HG03354 (cell line): ENCODE measurements at regions not wholly inside any gene's neighbourhood (a gene's known extent, or its start where the extent isn't known, plus 50 kb on each side); places are given as distances from the start of the nearest gene placed in this dataset.

Experiments
- ATAC-seq: cut with Tn5 transposase; IDR thresholded peaks from one replicate; pipeline ENCODE4 v1.9.1; 2021; ENCODE audit warnings: mild to moderate bottlenecking; ENCODE audit not compliant: unreplicated experiment, poor library complexity, severe bottlenecking

DNA sequence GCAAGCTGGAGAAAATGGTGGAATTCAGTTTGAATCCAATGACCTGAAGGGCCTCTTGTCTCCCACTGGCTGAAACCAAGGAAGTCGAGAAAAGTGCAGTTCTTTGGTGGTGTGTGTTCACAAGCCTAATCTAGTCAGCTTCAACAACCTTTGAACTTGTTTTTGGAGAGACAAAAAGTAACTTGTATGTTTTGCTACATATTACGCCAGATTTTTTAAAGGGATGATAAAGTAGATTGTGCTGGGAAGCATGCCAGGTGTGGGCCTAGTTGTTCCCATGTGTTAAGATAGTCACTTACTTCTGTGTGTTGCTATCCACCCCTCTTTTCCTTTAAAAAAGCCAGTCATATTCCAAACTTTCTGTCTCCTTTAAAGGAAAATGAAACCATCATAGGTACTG is 79.7 kb upstream of the FAM3C start:
- ATAC-seq = no peak

DNA sequence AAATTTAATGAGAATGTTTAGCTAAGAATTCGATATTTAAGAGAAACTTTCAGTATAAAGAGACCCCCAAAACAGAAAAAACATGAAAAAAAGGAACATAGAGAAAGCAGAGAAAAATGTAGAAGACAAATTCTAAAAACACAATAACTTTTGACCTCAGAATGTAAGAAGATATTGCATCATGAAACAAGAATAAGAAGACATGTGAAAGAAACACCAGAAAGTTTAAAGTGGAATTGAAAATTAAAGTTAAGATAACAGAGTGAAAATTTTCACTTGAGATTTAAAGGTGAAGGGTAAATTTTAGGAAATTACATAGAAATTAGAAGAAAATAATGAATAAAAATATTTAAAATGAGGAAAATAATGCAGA is 78.2 kb upstream of the FAM3C start:
- ATAC-seq = no peak

DNA sequence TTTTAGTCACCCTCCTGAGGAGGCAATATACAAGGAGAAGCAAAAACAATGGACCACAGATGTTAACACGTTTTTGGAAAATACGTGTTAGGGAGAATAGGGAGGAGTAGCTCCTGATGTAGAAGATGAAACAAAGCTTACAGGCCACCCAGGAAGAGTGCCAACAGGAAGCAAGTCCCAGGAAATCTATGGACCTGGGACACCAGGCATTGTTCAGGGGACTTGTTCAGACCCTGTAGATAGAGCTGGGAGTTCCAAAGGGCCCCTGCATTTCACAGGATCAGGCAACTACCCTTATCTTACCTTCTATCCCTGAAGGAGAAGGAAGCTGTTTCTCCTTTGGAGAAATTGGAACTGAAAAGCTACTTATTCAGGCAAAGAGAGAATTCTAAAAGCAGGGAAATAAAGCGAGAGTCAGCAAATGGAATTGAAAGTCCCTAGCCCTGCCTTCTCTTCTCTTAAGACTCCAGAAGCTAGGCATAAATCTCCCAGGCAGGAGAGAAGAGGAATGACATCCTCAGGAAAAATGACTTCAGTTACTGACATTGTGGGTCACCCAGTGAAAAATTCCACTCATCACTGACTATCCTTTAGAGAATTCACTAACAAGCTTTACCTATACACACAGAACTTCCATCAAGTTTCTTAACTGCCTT is 77.7 kb upstream of the FAM3C start:
- ATAC-seq = no peak

DNA sequence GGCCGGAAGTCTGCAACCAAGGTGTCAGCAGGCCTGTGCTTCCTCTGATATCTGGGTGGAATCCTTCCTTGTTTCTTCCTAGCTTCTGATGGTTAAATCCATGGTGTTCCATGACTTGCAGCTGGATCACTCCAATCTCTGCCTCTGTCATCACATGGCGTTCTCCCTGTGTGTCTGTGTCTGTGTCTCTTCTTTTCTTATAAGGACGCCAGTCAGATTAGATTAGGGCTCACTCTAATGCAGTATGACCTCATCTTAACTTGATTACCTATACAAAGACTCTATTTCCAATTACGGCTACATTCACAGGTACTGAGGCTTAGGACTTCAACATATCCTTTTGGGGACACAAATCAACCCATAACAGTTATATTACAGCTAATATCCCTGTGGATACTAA is 70.3 kb upstream of the FAM3C start:
- ATAC-seq = no peak

DNA sequence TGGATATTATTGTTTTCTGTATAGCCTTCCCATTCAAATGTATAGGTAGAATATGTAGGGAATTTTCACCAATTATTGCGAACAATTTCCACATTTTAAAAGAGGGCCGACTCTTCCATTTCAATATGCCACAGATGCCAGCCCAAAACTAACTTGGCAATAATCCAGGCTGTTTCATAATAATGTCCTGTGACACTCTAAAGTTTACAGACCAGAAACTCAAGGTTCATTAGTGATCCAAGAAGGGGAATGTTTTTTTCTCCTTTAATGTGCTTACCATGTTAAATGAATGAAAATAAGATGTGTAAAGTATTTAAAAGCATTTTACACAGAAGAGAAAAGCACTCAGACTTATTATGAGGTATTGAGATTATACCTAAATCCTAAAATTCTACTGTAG is 63.0 kb upstream of the FAM3C start:
- ATAC-seq = no peak

DNA sequence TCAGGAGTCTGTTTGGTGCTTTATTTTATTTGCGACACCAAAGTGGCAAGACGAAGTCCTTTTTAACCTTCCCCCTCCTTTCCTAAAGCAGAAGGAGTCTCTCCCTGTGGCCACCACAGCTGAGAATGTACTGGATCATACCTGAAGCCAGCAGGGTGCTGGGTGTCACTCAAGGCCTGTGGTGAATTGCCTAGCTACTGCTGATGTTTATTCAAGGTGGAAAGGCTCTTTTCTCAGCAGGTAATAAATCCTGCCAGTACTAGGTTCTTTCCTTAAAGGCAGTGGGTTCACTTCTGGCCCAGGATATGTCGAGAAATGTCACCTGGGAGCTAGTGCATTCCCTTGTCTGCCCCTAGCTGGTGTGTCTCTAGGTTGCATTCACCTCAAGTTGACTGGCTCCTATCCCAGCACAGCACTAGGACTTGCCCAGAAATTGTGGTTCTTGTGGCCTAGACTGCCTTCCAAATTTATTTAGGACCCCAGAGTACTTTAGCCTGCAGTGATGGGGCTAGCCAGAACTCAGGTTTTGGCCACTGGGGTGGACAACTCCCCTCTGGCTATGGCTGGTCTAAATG is 60.8 kb upstream of the FAM3C start:
- no peak for ATAC-seq

DNA sequence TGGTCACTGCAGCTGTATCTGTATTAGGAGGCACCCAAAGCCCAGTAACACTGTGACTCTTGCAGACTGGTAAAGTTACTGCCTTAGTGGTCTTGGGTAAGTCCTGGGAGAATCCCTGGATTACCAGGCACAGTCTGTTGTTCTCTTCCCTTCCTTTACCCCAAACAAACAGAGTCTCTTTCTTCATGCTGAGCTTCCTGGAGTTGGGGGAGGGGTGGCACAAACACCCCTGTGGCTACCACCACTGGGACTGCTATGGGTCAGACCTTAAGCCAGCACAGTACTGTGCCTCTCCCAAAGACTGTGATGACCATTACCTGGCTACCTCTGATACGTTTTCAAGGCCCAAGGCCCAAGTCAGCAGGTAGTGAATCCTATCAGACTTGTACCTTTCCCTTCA is 59.9 kb upstream of the FAM3C start:
- no peak for ATAC-seq

DNA sequence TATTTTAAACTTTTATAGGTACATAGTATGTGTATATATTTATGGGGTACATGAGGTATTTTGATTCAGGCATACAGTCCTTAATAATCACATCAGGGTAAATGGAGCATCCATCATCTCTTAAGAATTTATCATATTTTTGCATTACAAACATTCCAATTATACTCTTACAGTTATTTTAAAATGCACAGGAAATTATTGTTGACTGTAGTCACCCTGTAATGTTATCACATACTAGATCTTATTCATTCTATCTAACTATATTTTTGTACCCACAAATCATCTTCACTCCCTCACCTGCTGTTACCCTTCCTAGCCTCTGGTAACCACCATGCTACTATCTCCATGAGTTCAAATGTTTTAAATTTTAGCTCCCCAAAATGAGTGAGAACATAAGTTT is 56.3 kb upstream of the FAM3C start:
- no peak for ATAC-seq

DNA sequence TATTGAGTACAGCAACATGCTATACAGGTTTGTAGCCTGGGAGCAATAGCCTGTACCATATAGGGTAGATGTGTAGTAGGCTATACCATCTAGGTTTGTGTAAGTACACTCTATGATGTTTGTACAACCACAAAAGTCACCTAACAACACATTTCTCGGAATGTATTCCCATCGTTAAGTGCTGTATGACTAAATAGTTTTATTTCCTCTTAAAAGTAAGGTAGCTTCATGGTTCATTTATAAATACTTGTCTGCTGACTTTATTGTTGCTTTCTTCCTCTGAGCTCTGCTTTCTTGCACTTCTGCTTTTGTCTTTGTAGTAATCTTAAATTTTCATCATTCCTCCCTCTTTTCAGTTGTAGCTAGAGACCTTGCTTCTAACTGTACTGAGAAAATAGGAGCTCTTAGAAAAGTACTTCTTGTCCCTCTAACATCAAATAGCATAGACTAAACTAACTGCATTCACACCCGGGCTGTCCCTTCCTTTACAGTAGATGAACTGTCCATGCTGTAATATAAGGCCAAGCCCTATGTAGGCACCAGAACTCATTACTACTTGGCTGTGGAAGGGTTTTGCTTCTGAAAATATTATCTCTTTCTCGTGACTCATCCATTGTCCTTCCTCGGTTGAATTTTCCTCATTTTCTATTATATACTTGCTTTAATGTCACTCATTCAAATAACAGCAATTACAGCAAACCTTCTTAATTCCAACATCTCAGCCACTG is 55.4 kb upstream of the FAM3C start:
- ATAC-seq = no peak

DNA sequence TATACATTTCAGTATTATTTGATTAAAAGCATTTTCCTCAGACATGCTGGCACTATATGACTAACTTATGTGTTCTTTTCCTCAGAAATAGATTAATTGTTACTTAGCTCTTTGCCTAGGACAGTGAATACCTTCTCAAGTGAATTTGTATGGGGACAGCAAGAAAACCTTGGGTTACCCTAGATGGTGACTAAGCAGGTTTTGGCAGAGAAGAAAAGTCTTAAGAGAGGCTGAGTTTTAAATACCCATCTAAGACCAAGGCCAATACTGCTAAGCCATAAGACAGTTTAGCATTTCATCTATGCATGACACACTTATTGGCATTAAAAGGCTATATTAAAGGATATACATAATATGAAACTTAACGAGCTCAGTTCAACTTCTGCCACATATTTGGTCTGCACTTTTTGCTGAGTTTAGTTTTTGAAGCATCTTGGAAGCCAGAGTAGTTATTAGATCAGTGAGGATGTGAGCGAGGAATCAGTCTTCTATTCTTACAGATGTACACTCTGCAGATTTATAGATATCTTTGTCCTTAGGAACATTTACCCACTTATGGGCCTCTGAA is 54.6 kb upstream of the FAM3C start:
- no peak for ATAC-seq

DNA sequence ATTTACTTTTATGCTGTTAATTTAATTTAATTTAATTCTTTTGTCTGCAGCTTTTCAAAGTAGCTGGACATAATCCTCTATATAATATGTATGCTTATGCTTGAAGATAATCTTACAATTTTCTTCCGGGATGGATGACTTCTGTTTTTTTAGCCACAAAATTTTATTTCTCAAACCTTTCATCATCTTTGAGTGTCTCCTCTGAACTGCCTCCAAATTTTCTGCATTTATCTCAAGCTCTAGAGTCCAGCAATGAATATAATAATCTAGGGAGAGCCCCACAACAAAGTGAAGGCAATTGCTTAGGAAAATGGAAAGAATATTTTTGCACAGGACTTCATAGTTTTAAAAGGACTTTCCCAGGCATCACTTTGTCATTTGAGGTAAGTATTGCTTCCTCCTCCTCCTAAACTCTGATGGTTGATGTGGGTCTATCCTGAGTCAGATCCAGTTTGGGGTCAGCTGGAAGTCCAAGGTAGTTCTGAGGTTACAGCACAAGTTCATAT is 53.7 kb upstream of the FAM3C start:
- no peak for ATAC-seq

DNA sequence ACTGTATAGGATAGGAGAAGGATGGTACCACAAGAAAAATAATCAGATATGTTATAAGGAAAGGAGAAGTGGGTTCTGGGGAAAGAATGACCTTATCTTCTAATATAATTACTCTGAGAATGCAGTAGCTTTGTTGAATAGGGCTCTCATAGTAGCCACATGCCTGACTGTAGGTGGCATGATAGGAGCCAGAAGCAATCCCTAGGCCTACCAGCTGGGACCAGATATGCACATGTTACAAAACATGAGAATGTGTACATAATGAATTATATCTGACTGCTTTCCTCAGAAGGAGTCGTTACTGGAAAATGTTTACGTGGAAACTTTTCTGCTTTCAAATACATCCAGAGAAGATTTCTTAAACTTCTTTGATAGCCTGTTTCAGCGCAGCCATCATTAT is 53.2 kb upstream of the FAM3C start:
- ATAC-seq = no peak

DNA sequence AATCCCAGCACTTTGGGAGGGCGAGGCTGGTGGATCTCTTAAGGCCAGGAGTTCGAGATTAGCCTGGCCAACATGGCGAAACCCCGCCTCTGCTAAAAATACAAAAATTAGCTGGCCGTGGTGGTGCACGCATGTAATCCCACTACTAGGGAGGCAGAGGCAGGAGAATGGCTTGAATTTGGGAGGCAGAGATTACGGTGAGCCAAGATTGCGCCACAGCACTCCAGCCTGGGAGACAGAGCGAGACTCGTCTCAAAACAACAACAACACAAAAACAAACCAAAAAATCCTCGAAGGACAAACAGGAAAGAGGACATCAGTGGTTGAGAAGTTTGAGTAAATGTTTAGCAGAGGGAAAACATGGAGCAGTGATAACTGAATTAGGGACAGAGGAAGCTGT is 52.3 kb upstream of the FAM3C start:
- no peak for ATAC-seq

DNA sequence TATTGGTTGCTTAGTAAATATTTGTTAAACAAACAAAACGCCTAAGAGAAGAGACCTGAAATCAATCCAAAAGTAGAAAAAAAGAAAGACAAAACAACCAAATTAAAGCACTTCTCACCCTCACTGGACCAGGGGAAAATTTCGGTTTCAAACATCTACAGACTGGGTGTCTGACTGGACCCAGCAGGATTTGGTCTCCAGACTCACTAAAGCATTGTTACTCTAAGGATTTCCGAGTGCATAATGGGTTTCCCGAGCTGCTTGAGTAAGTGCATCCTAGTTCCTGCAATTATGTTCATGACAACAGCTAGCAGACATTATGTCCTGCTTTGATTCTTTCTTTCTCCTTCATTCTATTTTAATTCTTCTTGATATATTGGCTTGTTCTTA is 51.8 kb upstream of the FAM3C start:
- no peak for ATAC-seq

DNA sequence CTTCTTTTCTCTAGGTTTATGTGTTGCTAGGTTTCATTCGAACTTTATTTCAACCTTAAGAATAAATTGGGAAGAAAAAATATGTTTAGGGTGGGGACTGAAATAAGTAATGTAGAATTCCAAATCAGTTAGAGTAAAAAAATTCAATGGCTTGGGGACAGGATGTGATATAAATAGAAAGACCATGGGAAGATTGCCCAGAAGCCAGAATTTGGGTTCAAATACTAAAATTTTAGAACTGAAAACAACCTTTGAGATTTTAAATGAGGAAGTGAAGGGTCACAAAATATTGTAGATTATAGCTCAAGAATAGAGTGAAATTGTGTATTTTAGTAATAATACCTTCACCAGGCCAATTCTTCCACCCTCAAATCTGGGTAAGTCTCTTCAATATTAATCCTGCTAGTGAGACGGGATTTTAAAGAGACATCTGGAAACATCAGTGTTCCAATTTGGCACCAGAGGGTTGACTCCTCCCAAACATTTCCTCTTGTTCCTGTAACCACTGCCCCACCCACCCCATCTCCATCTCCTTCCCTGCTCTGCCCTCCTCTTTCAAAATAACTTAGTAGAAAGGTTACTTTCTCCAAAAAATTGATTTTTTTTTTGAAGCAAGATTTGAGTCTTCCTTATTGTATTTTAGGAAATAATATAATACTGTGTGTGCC is 51.3 kb upstream of the FAM3C start:
- ATAC-seq = no peak

DNA sequence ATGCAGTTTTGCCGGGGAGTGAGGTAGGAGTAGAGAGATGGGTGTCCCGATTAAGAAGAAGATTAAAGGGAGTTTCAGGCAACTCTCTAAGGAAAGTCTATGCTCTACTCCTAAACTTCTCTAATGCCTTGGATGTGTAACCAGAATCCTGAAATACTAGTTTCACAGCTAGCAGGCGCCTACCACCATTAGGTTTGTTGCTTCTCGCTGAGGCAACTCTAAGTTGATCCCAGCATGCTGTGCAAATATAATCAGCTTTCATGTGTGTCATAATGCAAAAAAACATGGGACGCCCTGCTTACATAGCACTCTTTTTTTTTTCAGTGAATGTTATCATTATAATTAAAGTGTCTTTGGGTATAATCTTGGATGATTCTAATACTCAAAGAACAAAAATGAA is 50.4 kb upstream of the FAM3C start:
- no peak for ATAC-seq
